Testis (tissue), 2 donors: ENCODE measurements at regions not wholly inside any gene's neighbourhood (a gene's known extent, or its start where the extent isn't known, plus 50 kb on each side); places are given as distances from the start of the nearest gene placed in this dataset.

Experiments
- DNase-seq: peaks from one replicate; pipeline ENCODE4 v3.0.0-alpha.2; 2019
- H3K27ac ChIP-seq, 2 donors: fragments of 200-600 bp; sonication (generic); one replicate each; pipeline ENCODE4 v1.5.1; 2019
- H3K27me3 ChIP-seq: fragments of 200-600 bp; sonication (generic); one replicate; pipeline ENCODE4 v1.5.1; 2019
- H3K36me3 ChIP-seq: fragments of 200-600 bp; sonication (generic); one replicate; pipeline ENCODE4 v1.5.1; 2017; ENCODE audit warnings: low read depth; ENCODE audit errors: missing control alignments
- H3K4me1 ChIP-seq: fragments of 200-600 bp; sonication (generic); one replicate; pipeline ENCODE4 v1.5.1; 2019
- H3K4me3 ChIP-seq, 2 donors: fragments of 200-600 bp; sonication (generic); one replicate each; pipeline ENCODE4 v1.5.1; 2017 to 2019
- H3K9me3 ChIP-seq: fragments of 200-600 bp; sonication (generic); one replicate; pipeline ENCODE4 v1.5.1; 2017
- POLR2A ChIP-seq: fragments of 450-650 bp; IDR thresholded peaks from one replicate; pipeline ENCODE4 v1.6.1; 2017; ENCODE audit warnings: antibody characterized with exemption, mild to moderate bottlenecking, moderate library complexity
- WGBS, 2 donors: methylation state at CpG; one replicate each; pipeline ENCODE4 v1.1.5; 2018; 5-methylcytosine and 5-hydroxymethylcytosine counted together
- intact Hi-C: fragments of 100-400 bp; cut with DNase I; formaldehyde crosslinking; loops from one replicate; pipeline ENCODE4 v1.15.1; 2023; ENCODE audit warnings: low total_unique reads
- TF ChIP-seq, protein P1 (sequence below), 3 experiments: fragments of 450-650 bp in 2 of 3; fragments of 200-600 bp in 1 of 3; sonication (generic) in 1 of 3; IDR thresholded peaks; one replicate each; pipeline ENCODE4 v1.5.1; 2016 to 2019; ENCODE audit warnings: antibody characterized with exemption in 3 of 3, mild to moderate bottlenecking in 2 of 3, moderate library complexity in 1 of 3

DNA sequence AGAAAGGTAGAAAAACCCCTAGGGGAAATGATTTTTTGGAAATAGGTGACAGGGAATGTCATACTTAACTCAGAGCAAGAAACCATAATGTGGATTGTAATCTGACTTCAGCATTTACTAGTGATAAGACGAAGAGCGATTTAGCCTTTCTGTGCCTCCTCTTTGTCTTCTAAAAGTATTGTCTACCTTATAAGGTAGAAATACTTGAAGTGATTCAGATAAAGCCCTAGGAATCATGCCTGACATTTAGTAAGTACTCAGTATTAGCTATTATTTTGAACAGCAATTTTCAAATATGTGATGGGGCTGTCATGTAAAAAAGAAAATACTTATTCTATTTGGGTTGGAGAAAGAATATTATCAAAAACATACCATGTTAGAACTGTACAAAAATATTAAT lies 525.9 kb upstream of the EYS start:
- Histone ChIP-seq H3K9me3 (no peaks in the 10 kb centered on the region), H3K27me3 (no peaks in the 10 kb centered on the region), H3K27ac (no peak overlapping the region), H3K4me1 (no peaks in the 10 kb centered on the region), H3K36me3 (no peaks in the 10 kb centered on the region), H3K4me3 (no peak overlapping the region)
- no peak for DNase-seq
- intact Hi-C loops, result no loop called here
- TF ChIP-seq, protein P1, sequence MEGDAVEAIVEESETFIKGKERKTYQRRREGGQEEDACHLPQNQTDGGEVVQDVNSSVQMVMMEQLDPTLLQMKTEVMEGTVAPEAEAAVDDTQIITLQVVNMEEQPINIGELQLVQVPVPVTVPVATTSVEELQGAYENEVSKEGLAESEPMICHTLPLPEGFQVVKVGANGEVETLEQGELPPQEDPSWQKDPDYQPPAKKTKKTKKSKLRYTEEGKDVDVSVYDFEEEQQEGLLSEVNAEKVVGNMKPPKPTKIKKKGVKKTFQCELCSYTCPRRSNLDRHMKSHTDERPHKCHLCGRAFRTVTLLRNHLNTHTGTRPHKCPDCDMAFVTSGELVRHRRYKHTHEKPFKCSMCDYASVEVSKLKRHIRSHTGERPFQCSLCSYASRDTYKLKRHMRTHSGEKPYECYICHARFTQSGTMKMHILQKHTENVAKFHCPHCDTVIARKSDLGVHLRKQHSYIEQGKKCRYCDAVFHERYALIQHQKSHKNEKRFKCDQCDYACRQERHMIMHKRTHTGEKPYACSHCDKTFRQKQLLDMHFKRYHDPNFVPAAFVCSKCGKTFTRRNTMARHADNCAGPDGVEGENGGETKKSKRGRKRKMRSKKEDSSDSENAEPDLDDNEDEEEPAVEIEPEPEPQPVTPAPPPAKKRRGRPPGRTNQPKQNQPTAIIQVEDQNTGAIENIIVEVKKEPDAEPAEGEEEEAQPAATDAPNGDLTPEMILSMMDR (IDR thresholded peaks at IDR 0.05), result no peak
- TF ChIP-seq POLR2A, result no peak
- 63 to 65% methylated on average over 2 of the region's 2 CpGs for WGBS, 2 donors

DNA sequence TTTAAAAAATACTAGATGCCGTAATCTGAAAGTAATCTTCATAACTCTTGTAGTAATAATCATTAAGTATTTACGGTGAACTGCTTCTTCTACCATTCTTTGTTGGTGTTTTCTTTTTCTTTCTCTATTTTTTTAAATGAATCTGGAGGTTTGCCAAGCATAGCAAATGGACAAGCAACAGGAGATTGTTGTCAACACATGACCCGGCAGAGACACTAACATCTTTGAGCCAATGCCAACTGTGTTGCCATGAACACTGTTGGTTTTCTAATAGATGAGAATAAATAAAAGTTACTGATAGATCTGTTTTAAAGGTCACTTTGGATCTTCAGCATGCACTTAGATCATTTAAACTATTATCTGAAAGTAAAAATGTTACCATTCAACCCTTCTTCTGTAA lies 523.6 kb upstream of the EYS start:
- Histone ChIP-seq H3K9me3 (no peaks in the 10 kb centered on the region), H3K4me1 (no peaks in the 10 kb centered on the region), H3K27ac (no peak overlapping the region), H3K4me3 (no peak overlapping the region), H3K27me3 (no peaks in the 10 kb centered on the region), H3K36me3 (no peaks in the 10 kb centered on the region)
- WGBS, 2 donors, result 59 to 60% methylated on average over 3 of the region's 3 CpGs
- no peak for TF ChIP-seq POLR2A
- TF ChIP-seq, protein P1 (IDR thresholded peaks at IDR 0.05), result no peak
- DNase-seq, result no peak
- intact Hi-C loops, result no loop called here

DNA sequence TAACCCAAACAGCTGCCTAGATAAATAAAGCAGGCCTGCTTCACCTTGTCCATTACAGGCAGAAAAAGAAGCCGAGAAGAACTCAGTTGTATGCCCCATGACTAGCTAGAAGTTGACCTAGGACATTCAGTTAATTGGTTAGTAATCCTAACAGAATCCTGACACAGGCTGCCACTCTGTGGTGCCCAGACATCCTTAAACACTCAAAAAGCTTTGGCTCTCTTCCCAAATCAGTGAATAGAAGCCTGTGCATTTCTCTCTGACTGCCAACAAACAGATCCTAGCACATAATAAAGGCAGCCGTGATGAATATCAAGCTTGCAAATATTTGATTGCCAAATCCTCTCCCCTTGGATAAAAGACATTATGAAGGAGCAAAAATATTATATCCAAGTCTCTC lies 519.1 kb upstream of the EYS start:
- TF ChIP-seq, protein P1 (IDR thresholded peaks at IDR 0.05), result no peak
- TF ChIP-seq POLR2A, result no peak
- H3K4me3 ChIP-seq, result no peak overlapping the region
- no peaks in the 10 kb centered on the region for H3K4me1 ChIP-seq
- WGBS, 2 donors, result 64 to 84% methylated on average over 2 of the region's 2 CpGs
- no peaks in the 10 kb centered on the region for H3K27me3 ChIP-seq
- no peak overlapping the region for H3K27ac ChIP-seq
- DNase-seq, result no peak
- no peaks in the 10 kb centered on the region for H3K36me3 ChIP-seq
- no peaks in the 10 kb centered on the region for H3K9me3 ChIP-seq
- intact Hi-C loops, result no loop called here

DNA sequence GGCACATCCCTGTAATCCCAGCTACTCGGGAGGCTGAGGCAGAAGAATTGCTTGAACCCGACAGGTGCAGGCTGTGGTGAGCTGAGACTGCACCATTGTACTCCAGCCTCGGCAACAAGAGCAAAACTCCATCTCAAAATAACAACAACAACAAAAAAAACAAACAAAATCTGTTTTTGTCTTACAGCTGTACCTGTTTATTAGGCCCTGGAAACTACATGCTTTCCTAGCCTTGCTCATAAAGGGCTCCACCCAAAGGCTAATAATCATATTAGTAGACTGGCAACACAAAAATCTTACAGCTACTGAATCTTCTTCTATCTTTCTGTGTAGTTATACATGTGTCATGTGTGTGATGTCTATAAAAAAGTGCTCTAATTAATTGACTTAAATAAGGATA lies 503.9 kb upstream of the EYS start:
- no peaks in the 10 kb centered on the region for H3K27me3 ChIP-seq
- WGBS, 2 donors, result 52 to 71% methylated on average over 3 of the region's 3 CpGs
- H3K4me3 ChIP-seq, result no peak overlapping the region
- no peaks in the 10 kb centered on the region for H3K4me1 ChIP-seq
- no peak for DNase-seq
- no peaks in the 10 kb centered on the region for H3K9me3 ChIP-seq
- TF ChIP-seq, protein P1 (IDR thresholded peaks at IDR 0.05), result no peak
- no peak for TF ChIP-seq POLR2A
- no peaks in the 10 kb centered on the region for H3K36me3 ChIP-seq
- intact Hi-C loops, result no loop called here
- H3K27ac ChIP-seq, result no peak overlapping the region

DNA sequence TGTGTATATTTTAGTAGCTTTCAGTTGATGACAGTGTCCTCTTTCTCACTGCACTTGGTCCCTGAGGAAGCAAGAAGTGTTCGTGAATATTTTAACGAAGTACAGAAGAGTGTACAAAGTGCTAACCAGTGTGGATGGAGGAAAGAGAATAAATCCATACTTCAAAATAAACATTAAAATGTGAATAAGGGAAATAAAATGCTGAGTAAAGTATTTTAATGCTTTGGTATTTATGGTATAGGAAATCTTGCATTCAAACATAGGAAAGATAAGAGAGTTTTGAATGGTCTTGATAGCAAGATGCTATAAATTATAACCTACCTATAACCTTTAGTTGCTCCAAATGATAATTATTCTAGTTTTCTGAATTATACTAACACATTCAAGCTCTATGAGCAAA lies 493.4 kb upstream of the EYS start:
- Histone ChIP-seq H3K27ac (no peak overlapping the region), H3K27me3 (no peaks in the 10 kb centered on the region), H3K36me3 (no peaks in the 10 kb centered on the region), H3K4me3 (no peak overlapping the region), H3K9me3 (no peaks in the 10 kb centered on the region), H3K4me1 (no peaks in the 10 kb centered on the region)
- intact Hi-C loops, result no loop called here
- TF ChIP-seq POLR2A, result no peak
- TF ChIP-seq, protein P1 (IDR thresholded peaks at IDR 0.05), result no peak
- no peak for DNase-seq
- 70 to 78% methylated on average over 2 of the region's 2 CpGs for WGBS, 2 donors
